ENCODE measurements at regions not wholly inside any gene's neighbourhood (a gene's known extent, or its start where the extent isn't known, plus 50 kb on each side); places are given as distances from the start of the nearest gene placed in this dataset.

DNA sequence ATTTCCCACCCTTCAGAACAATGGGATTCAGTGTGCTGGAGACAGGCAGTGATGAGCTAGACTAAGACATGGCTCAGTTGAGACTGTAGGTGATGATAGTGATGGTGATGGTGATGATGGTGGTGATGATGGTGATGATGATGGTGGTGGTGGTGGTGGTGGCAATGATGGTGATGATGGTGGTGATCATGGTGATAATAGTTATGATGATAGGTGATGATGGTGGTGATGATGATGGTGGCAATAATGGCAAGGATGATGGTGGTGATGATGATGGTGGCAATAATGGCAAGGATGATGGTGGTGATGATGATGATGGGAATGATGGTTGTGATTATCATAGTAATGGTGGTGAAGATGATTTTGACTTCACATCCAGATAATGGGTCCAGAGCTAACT is 176.7 kb downstream of the NXNL2 start:
- Histone ChIP-seq H3K9me3 (ENCODE audit: control insufficient read depth, insufficient read depth, low read depth, low read length) (no peaks in the 10 kb centered on the region), H3K27ac (ENCODE audit: low read length) (no peak overlapping the region), H3K4me3 (ENCODE audit: low read depth in 2 of 2, low read length in 2 of 2) (no peak overlapping the region), H3K36me3 (ENCODE audit: control insufficient read depth, insufficient read depth, low read length) (no peaks in the 10 kb centered on the region), H3K27me3 (ENCODE audit: control insufficient read depth, insufficient read depth, low read length) (no peaks in the 10 kb centered on the region), H3K4me1 (ENCODE audit: control insufficient read depth, insufficient read depth, low read length) (no peaks in the 10 kb centered on the region)
- ATAC-seq (no peak), DNase-seq (ENCODE audit: low read depth, low spot score) (no peak)
- CTCF ChIA-PET: no interaction called here
- POLR2A ChIA-PET: no interaction called here
- in situ Hi-C loops (cut with HindIII; ENCODE audit: low pct_unique_long_range_greater_than_20kb, low sequenced_read_pairs): no loop called here
- TF ChIP-seq, protein P1, sequence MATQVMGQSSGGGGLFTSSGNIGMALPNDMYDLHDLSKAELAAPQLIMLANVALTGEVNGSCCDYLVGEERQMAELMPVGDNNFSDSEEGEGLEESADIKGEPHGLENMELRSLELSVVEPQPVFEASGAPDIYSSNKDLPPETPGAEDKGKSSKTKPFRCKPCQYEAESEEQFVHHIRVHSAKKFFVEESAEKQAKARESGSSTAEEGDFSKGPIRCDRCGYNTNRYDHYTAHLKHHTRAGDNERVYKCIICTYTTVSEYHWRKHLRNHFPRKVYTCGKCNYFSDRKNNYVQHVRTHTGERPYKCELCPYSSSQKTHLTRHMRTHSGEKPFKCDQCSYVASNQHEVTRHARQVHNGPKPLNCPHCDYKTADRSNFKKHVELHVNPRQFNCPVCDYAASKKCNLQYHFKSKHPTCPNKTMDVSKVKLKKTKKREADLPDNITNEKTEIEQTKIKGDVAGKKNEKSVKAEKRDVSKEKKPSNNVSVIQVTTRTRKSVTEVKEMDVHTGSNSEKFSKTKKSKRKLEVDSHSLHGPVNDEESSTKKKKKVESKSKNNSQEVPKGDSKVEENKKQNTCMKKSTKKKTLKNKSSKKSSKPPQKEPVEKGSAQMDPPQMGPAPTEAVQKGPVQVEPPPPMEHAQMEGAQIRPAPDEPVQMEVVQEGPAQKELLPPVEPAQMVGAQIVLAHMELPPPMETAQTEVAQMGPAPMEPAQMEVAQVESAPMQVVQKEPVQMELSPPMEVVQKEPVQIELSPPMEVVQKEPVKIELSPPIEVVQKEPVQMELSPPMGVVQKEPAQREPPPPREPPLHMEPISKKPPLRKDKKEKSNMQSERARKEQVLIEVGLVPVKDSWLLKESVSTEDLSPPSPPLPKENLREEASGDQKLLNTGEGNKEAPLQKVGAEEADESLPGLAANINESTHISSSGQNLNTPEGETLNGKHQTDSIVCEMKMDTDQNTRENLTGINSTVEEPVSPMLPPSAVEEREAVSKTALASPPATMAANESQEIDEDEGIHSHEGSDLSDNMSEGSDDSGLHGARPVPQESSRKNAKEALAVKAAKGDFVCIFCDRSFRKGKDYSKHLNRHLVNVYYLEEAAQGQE (IDR thresholded peaks at IDR 0.05; ENCODE audit: insufficient read depth in 1 of 2, low read depth in 2 of 2, low read length in 1 of 2): no peak
- TF ChIP-seq, protein P2, sequence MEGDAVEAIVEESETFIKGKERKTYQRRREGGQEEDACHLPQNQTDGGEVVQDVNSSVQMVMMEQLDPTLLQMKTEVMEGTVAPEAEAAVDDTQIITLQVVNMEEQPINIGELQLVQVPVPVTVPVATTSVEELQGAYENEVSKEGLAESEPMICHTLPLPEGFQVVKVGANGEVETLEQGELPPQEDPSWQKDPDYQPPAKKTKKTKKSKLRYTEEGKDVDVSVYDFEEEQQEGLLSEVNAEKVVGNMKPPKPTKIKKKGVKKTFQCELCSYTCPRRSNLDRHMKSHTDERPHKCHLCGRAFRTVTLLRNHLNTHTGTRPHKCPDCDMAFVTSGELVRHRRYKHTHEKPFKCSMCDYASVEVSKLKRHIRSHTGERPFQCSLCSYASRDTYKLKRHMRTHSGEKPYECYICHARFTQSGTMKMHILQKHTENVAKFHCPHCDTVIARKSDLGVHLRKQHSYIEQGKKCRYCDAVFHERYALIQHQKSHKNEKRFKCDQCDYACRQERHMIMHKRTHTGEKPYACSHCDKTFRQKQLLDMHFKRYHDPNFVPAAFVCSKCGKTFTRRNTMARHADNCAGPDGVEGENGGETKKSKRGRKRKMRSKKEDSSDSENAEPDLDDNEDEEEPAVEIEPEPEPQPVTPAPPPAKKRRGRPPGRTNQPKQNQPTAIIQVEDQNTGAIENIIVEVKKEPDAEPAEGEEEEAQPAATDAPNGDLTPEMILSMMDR (IDR thresholded peaks at IDR 0.05): no peak
- no peak for TF ChIP-seq POLR2AphosphoS5 (IDR thresholded peaks at IDR 0.05; ENCODE audit: low read depth, low read length)
- no peak for TF ChIP-seq SIN3A (IDR thresholded peaks at IDR 0.05; ENCODE audit: borderline replicate concordance, insufficient read depth, low read depth, low read length)
- no peak for TF ChIP-seq TCF7L2 (IDR thresholded peaks at IDR 0.05; ENCODE audit: low read depth, low read length)
- intact Hi-C loops (cut with micrococcal nuclease; ENCODE audit: unreplicated experiment): no loop called here
- no TSS peak for BruUV-seq (replicated peaks)

DNA sequence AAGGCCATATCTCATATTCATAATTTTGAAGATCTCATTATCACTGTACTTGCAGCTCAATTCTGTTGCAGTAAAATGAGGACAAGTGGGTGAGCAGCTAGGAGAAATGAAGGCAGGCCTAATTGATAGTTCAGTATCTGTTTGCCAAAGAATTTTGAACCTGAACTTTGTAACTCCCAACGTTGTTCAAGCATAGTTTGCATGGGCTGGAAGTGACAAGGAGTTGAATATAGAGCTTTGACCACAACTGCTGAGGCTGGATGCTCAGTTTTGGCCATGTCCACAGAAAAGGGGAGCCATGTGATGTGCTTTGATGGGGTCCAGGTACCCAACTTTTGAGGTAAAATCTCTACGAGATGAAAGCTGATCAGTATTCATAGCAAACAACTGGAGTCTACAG is 177.5 kb downstream of the NXNL2 start:
- ATAC-seq (no peak), DNase-seq (ENCODE audit: low read depth, low spot score) (no peak)
- intact Hi-C loops (cut with micrococcal nuclease; ENCODE audit: unreplicated experiment) (no loop called here), in situ Hi-C loops (cut with HindIII; ENCODE audit: low pct_unique_long_range_greater_than_20kb, low sequenced_read_pairs) (no loop called here)
- Histone ChIP-seq H3K27ac (ENCODE audit: low read length) (no peak overlapping the region), H3K4me3 (ENCODE audit: low read depth in 2 of 2, low read length in 2 of 2) (no peak overlapping the region), H3K4me1 (ENCODE audit: control insufficient read depth, insufficient read depth, low read length) (no peaks in the 10 kb centered on the region), H3K27me3 (ENCODE audit: control insufficient read depth, insufficient read depth, low read length) (no peaks in the 10 kb centered on the region), H3K9me3 (ENCODE audit: control insufficient read depth, insufficient read depth, low read depth, low read length) (no peaks in the 10 kb centered on the region), H3K36me3 (ENCODE audit: control insufficient read depth, insufficient read depth, low read length) (no peaks in the 10 kb centered on the region)
- TF ChIP-seq POLR2AphosphoS5 (IDR thresholded peaks at IDR 0.05; ENCODE audit: low read depth, low read length) (no peak), SIN3A (IDR thresholded peaks at IDR 0.05; ENCODE audit: borderline replicate concordance, insufficient read depth, low read depth, low read length) (no peak), TCF7L2 (IDR thresholded peaks at IDR 0.05; ENCODE audit: low read depth, low read length) (no peak)
- TF ChIP-seq, protein P1 (IDR thresholded peaks at IDR 0.05; ENCODE audit: insufficient read depth in 1 of 2, low read depth in 2 of 2, low read length in 1 of 2): no peak
- TF ChIP-seq, protein P2 (IDR thresholded peaks at IDR 0.05): no peak
- ChIA-PET POLR2A (interaction anchor here (0.6 kb wide), 1 partner anchor 34 kb away, joined by 3 read pairs; no protein-coding TSS in a partner anchor), CTCF (no interaction called here)
- BruUV-seq (replicated peaks): no TSS peak
